ENCODE measurements at regions not wholly inside any gene's neighbourhood (a gene's known extent, or its start where the extent isn't known, plus 50 kb on each side); places are given as distances from the start of the nearest gene placed in this dataset.

DNA sequence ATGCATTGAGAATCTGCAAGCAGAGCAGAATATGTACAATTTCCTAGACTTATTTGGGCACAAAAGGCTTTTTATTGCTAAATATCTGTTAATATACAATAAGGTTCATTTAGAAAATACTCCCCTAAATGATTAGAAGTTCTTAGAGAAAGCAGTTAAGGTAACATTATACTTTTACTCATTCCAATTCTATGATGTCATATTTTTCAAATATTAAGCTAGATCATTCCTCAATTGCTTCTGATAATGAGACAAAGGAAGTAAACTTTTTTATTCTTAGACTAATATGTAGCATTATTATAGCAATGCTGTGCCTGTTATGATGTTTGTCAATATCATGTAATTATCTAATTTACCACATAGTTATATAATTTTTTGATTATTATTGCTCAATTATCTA is 447.0 kb downstream of the SLC16A7 start:
- DNase-seq: no peak
- no peak overlapping the region for H3K4me3 Mint-ChIP-seq
- no peak overlapping the region for H3K27ac Mint-ChIP-seq
- no peaks in the 10 kb centered on the region for H3K9me3 Mint-ChIP-seq
- no peaks in the 10 kb centered on the region for H3K4me1 Mint-ChIP-seq
- TF ChIP-seq, protein P1, sequence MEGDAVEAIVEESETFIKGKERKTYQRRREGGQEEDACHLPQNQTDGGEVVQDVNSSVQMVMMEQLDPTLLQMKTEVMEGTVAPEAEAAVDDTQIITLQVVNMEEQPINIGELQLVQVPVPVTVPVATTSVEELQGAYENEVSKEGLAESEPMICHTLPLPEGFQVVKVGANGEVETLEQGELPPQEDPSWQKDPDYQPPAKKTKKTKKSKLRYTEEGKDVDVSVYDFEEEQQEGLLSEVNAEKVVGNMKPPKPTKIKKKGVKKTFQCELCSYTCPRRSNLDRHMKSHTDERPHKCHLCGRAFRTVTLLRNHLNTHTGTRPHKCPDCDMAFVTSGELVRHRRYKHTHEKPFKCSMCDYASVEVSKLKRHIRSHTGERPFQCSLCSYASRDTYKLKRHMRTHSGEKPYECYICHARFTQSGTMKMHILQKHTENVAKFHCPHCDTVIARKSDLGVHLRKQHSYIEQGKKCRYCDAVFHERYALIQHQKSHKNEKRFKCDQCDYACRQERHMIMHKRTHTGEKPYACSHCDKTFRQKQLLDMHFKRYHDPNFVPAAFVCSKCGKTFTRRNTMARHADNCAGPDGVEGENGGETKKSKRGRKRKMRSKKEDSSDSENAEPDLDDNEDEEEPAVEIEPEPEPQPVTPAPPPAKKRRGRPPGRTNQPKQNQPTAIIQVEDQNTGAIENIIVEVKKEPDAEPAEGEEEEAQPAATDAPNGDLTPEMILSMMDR (IDR thresholded peaks at IDR 0.05): no peak
- H3K36me3 Mint-ChIP-seq (ENCODE audit: low read depth): no peaks in the 10 kb centered on the region
- H3K27me3 Mint-ChIP-seq (ENCODE audit: low read depth, poor library complexity): peaks cover 2% of the 10 kb centered on the region

DNA sequence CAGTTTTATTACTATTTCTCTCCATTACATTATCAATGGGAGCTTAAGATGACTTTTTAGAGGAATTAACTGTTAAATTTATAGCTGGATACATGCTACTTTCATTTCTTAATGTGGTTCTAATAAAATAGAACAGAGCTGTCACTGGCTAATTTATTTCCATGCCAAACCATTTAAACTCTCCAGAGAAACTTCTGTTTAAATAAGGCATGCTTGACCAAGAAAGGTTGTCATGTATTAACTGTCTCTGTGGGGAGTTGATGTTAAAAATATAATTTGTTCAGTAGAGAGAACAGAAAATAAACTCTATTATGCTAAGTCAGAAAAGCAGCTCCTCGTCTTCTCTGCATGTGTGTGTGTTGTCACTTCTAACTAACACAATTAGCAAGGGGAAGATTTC is 447.4 kb downstream of the SLC16A7 start:
- no peaks in the 10 kb centered on the region for H3K9me3 Mint-ChIP-seq
- no peak overlapping the region for H3K4me3 Mint-ChIP-seq
- TF ChIP-seq, protein P1 (IDR thresholded peaks at IDR 0.05): no peak
- no peaks in the 10 kb centered on the region for H3K4me1 Mint-ChIP-seq
- H3K27ac Mint-ChIP-seq: no peak overlapping the region
- H3K27me3 Mint-ChIP-seq (ENCODE audit: low read depth, poor library complexity): peaks cover 4% of the 10 kb centered on the region
- no peaks in the 10 kb centered on the region for H3K36me3 Mint-ChIP-seq (ENCODE audit: low read depth)
- no peak for DNase-seq

DNA sequence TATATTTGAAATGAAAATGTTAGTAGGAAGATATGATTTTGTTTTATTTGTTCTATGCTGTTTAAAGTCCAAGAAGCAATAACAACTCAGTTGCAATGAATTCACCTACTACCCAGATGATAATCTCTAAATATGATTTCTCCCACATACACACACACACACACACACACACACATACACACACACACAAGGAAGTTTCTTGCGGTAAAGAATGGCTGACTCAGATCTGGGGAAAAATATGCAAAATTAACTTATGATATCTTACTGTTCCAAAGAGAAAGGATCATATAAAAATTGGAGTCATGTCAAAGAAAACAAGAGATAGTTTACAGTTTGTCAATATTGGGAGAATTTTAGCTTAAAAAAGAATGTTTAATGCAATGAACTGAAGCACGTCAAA is 456.7 kb downstream of the SLC16A7 start:
- H3K4me3 Mint-ChIP-seq: no peak overlapping the region
- H3K36me3 Mint-ChIP-seq (ENCODE audit: low read depth): no peaks in the 10 kb centered on the region
- H3K9me3 Mint-ChIP-seq: no peaks in the 10 kb centered on the region
- H3K27ac Mint-ChIP-seq: no peak overlapping the region
- TF ChIP-seq, protein P1 (IDR thresholded peaks at IDR 0.05): no peak
- H3K27me3 Mint-ChIP-seq (ENCODE audit: low read depth, poor library complexity): peaks cover 4% of the 10 kb centered on the region
- DNase-seq: no peak
- H3K4me1 Mint-ChIP-seq: no peaks in the 10 kb centered on the region

DNA sequence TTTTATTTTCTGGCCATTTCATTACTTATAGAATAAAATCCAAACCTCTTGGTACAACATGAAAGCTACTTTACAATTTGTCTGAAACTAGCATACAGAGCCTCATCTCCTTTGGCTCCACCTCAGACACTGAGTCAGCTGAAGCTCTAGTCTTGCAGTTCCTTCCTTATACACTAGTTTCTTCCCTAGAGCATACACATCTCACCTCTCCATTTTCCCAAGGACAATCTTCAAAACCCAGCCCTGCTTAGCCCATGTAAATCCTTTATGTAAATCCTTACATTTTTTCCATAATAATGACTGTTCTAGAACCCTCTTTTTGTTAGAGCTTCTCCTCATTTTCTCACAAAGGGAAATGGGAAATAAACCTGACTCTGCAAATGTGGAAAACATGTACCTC is 463.4 kb downstream of the SLC16A7 start:
- no peak overlapping the region for H3K4me3 Mint-ChIP-seq
- no peak for DNase-seq
- H3K36me3 Mint-ChIP-seq (ENCODE audit: low read depth): no peaks in the 10 kb centered on the region
- H3K27me3 Mint-ChIP-seq (ENCODE audit: low read depth, poor library complexity): peaks cover 4% of the 10 kb centered on the region
- H3K4me1 Mint-ChIP-seq: no peaks in the 10 kb centered on the region
- H3K27ac Mint-ChIP-seq: peak overlapping the region; percentile 0
- TF ChIP-seq, protein P1 (IDR thresholded peaks at IDR 0.05): no peak
- no peaks in the 10 kb centered on the region for H3K9me3 Mint-ChIP-seq

DNA sequence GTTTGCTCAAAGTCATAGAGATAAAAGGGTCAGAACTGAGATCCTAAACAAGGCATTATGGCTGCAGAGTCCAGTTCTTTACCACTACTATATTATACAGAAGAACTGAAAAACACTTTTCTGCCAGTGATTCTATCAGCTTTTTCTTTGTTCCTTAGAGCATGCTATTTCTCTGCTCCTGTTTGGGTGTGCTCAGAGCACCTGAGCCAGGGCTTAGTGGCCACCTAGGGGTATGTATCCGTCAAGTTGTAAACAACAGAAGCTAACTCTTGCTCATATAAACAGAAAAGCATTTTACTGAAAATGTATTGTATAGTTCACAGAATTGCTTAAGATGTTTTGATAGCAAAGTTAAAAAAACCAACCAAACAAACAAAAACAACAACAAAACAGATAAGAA is 470.8 kb downstream of the SLC16A7 start:
- TF ChIP-seq, protein P1 (IDR thresholded peaks at IDR 0.05): no peak
- Mint-ChIP-seq H3K27ac (no peak overlapping the region), H3K4me1 (no peaks in the 10 kb centered on the region), H3K9me3 (no peaks in the 10 kb centered on the region), H3K27me3 (ENCODE audit: low read depth, poor library complexity) (no peaks in the 10 kb centered on the region), H3K4me3 (no peak overlapping the region), H3K36me3 (ENCODE audit: low read depth) (no peaks in the 10 kb centered on the region)
- DNase-seq: no peak

DNA sequence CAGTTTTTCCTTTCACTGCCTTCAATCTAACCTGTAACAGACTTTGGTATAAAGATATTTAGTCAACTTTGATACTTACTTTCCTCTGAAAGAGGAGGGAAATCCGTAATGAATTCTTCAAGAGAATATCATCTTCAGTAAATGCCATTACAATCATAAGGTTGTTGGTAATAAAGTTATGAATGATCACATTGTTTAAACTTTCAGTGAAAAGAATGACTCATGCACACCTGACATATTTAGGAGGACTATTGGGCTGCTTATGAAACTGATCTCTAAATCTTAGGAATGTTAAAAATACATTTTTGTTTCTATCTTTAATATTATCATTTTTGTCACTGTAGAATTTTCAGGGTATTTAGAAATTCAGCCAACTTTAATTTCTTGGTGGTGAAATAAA is 474.7 kb downstream of the SLC16A7 start:
- DNase-seq: no peak

More for the DNA sequence above, 474.7 kb downstream of the SLC16A7 start:
- H3K27ac Mint-ChIP-seq: no peak overlapping the region
- no peaks in the 10 kb centered on the region for H3K9me3 Mint-ChIP-seq
- H3K4me1 Mint-ChIP-seq: no peaks in the 10 kb centered on the region
- H3K36me3 Mint-ChIP-seq (ENCODE audit: low read depth): no peaks in the 10 kb centered on the region
- H3K27me3 Mint-ChIP-seq (ENCODE audit: low read depth, poor library complexity): no peaks in the 10 kb centered on the region
- no peak overlapping the region for H3K4me3 Mint-ChIP-seq
- TF ChIP-seq, protein P1 (IDR thresholded peaks at IDR 0.05): no peak

Data from nephron progenitor cell (in vitro differentiated cells).